Mucosa of descending colon (tissue), 3 donors: ENCODE measurements at regions not wholly inside any gene's neighbourhood (a gene's known extent, or its start where the extent isn't known, plus 50 kb on each side); places are given as distances from the start of the nearest gene placed in this dataset.
A peak's percentile ranks its signal among the peaks of the same experiment; 100 is the strongest.

Experiments used
- ATAC-seq: fragments of 200-7000 bp; cut with Tn5 transposase; one replicate; pipeline ENCODE4 v1.9.1; 2020; ENCODE audit warnings: mild to moderate bottlenecking, moderate library complexity
- DNase-seq, 3 donors: peaks; one replicate each; pipeline ENCODE4 v3.0.0-alpha.2; 2020
- H3K36me3 ChIP-seq: fragments of 200-600 bp; one replicate; pipeline ENCODE4 v1.8.0; 2021; ENCODE audit warnings: low read depth, mild to moderate bottlenecking
- H3K4me1 ChIP-seq: fragments of 200-600 bp; one replicate; pipeline ENCODE4 v1.8.0; 2021; ENCODE audit warnings: low read depth, mild to moderate bottlenecking
- H3K4me3 ChIP-seq: fragments of 200-600 bp; one replicate; pipeline ENCODE4 v1.8.0; 2021; ENCODE audit warnings: mild to moderate bottlenecking
- H3K9me3 ChIP-seq: fragments of 200-600 bp; one replicate; pipeline ENCODE4 v1.8.0; 2021; ENCODE audit warnings: mild to moderate bottlenecking
- CTCF ChIP-seq: fragments of 200-600 bp; IDR thresholded peaks from one replicate; pipeline ENCODE4 v1.8.0; 2022; ENCODE audit warnings: antibody characterized with exemption, mild to moderate bottlenecking
- intact Hi-C, 2 donors: fragments of 100-400 bp; cut with DNase I in 1 of 2; cut with micrococcal nuclease in 1 of 2; formaldehyde crosslinking; loops; one replicate each; pipeline versions ENCODE4 v1.11.0 to v1.11.1; 2022; cut with DNase I, micrococcal nuclease
- donor health status: DM: no; HTN: no; CAD: no; lungs with moderate emphysema.
- donor health status: DM: no; HTN: no; CAD: no.
- donor health status: DM: no; HTN: yes; CAD: no.

DNA sequence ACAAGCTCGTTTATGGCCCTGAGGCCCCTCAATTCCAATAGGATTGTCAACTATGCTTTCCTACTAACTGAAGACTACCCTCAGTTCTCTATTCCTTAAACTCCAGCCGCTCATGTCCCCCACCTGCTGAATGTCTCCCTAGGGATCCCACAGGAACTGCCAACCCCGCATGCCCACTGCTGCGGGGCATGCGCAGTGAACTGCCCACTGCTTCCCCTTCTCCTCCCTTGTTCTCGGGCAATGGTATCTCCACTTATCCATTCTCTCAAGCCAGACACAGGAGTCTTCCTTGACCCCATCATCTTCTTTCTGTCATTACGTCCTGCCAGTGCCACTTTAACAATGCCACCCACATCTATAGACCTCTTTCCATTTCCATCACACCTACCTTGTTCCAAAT is 90.0 kb downstream of the FGF18 start:
- intact Hi-C loops, result no loop called here
- no peak for TF ChIP-seq CTCF
- ATAC-seq, result no peak

GRCh38 chr5:171512397-171512796 is 93.0 kb downstream of the FGF18 start:
- ATAC-seq, result no peak
- Histone ChIP-seq H3K4me3 (no peak overlapping the region), H3K4me1 (no peaks in the 10 kb centered on the region), H3K36me3 (no peaks in the 10 kb centered on the region), H3K9me3 (no peaks in the 10 kb centered on the region)
- TF ChIP-seq CTCF, result no peak
- intact Hi-C loops, result no loop called here
- DNase-seq, result no peak

More for the DNA sequence above, 90.0 kb downstream of the FGF18 start:
- H3K9me3 ChIP-seq, result no peaks in the 10 kb centered on the region
- no peaks in the 10 kb centered on the region for H3K36me3 ChIP-seq
- no peak for DNase-seq
- no peak overlapping the region for H3K4me3 ChIP-seq
- no peaks in the 10 kb centered on the region for H3K4me1 ChIP-seq

DNA sequence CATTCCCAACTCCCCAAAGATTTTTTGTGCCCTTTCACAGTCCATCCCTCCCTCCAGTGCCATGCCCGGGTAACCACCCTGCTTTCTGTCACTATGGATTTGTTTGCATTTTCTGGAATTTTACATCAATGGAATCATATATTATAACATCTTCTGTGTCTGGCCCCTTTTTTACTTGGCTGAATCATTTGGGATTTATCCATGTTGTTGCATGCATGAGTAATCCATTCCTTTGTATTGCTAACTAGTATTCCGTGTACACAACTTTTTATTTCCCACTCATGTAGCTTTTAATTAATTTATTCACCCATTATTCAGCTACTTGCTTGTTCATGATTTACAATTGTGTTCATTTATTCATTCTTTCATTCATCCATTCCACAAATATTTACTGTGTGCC is 94.1 kb downstream of the FGF18 start:
- TF ChIP-seq CTCF, result no peak
- H3K36me3 ChIP-seq, result no peaks in the 10 kb centered on the region
- no peak for ATAC-seq
- no peaks in the 10 kb centered on the region for H3K4me1 ChIP-seq
- H3K4me3 ChIP-seq, result no peak overlapping the region
- no peaks in the 10 kb centered on the region for H3K9me3 ChIP-seq
- intact Hi-C loops, result no loop called here
- no peak for DNase-seq

DNA sequence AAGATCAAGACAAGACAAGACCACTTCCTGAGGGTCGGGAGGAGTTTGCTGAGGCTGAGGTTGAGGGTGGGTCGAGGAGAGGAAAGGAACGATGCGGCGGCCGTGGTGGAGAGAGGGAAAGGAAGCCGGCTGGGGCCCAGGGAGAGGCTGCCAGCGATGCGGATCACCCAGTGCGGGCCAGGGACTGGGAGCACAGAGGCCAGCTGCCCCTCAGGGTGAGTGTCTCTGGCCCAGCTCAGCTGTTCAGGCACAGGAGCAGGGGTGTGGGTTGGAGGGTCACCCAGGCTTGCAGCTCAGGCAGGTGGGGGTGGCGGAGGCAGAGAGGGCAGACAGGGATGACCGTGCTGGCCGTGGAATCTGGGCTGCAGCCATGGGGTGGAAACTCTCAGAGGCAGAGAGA is 99.5 kb downstream of the FGF18 start:
- ATAC-seq (no peak), DNase-seq (no peak)
- Histone ChIP-seq H3K9me3 (no peaks in the 10 kb centered on the region), H3K4me1 (no peaks in the 10 kb centered on the region), H3K36me3 (no peaks in the 10 kb centered on the region), H3K4me3 (no peak overlapping the region)
- intact Hi-C loops, result no loop called here
- TF ChIP-seq CTCF, result no peak

DNA sequence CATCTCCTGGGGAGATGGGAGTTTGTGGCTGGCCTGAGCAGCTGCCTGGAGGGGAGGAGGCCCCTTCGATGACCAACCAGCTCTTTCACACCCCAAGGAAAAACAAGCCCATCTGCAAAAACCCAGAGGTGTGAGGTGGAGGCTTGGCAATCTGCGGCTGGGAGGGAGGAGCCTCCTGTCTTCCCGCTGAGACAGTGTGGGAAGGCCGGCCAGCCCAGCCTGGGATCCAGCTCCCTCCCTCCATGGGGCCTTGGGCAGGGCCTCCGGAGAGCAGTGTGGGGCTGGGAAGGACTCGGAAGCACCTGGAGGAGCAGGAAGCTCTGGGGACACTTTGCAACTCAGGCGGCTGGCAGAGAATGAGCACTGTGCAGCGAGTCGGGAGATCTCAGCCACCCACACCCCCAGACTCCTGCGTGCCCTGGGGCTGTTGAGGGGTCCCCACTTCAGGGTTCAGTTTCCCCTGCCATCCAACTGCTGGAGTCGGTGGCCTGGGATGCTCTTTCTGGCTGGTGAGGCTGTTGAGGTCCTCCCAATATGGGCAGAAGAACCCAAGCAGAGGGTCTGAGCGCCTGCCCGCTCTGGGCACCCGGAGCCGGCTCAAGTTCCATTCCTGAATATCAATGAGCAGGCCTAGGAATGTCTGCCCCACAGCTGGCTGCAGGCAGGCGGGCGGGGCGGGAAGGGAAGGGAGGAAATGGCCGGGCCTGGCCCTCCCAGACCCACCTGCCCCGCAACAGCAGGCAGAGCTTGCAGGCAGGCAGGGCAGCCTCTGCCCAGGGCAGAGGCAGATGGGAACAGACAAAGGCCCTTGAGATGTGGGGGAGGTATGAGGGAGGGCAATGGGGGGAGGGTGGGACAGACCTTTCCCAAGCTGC is 101.1 kb downstream of the FGF18 start:
- TF ChIP-seq CTCF, result no peak
- Histone ChIP-seq H3K4me1 (no peaks in the 10 kb centered on the region), H3K36me3 (no peaks in the 10 kb centered on the region), H3K4me3 (no peak overlapping the region), H3K9me3 (no peaks in the 10 kb centered on the region)
- DNase-seq, result peak; percentile 11 to 45 (median 44)
- intact Hi-C loops, result no loop called here
- ATAC-seq, result peak; percentile 68
